K562 (cell line): ENCODE measurements at regions not wholly inside any gene's neighbourhood (a gene's known extent, or its start where the extent isn't known, plus 50 kb on each side); places are given as distances from the start of the nearest gene placed in this dataset.

Experiments
- ATAC-seq: fragments of 200-7000 bp; cut with Tn5 transposase; 3 replicates; pipeline ENCODE4 v1.9.1; 2020; ENCODE audit warnings: moderate library complexity
- BruUV-seq: library from RNA; stranded (reverse); fragments of 400-500 nt; replicated peaks from 2 replicates; lab custom pipeline; 2021; lab: Mats Ljungman, UMichigan
- CTCF ChIA-PET: fragments of 300-600 bp; formaldehyde crosslinking; extraction: SDS; loops from one replicate; lab custom pipeline; 2021; ENCODE audit warnings: low intra/inter-chr PET ratio; lab: Yijun Ruan, JAX
- POLR2A ChIA-PET: fragments of 300-600, 350-650 bp; sonication (Branson Sonifier 250); formaldehyde crosslinking; extraction: SDS; loops from one replicate; lab custom pipeline; 2021; ENCODE audit warnings: antibody characterized with exemption, inconsistent platforms; lab: Yijun Ruan, JAX
- DNase-seq, 4 experiments: peaks; one replicate each; pipeline versions ENCODE4 v3.0.0 to v3.0.0-alpha.2; 2011 to 2018; ENCODE audit warnings: low spot score in 3 of 4, mixed read lengths in 3 of 4; ENCODE audit errors: extremely low read depth in 1 of 4
- FAIRE-seq: peaks from 2 replicates; lab custom pipeline; 2011; peaks lifted over from hg19 to GRCh38; lab: Jason Lieb, UNC
- H2AFZ ChIP-seq: 2 replicates; pipeline ENCODE4 v1.6.0; 2011; ENCODE audit warnings: low read depth, low read length, control low read depth, inconsistent platforms
- H3K27ac ChIP-seq: fragments of 200-600 bp; 3 replicates; pipeline ENCODE4 v1.8.0; 2011; ENCODE audit warnings: low read depth, mild to moderate bottlenecking, control low read depth, inconsistent platforms, low read length, moderate library complexity, mixed read lengths; ENCODE audit errors: extremely low read depth
- H3K27me3 ChIP-seq, 2 experiments: fragments of 300-600 bp in 1 of 2; 2 replicates in 1 of 2; 3 replicates in 1 of 2; pipeline versions ENCODE4 v1.6.0 to v1.8.0; 2011; ENCODE audit warnings: inconsistent platforms in 2 of 2, low read length in 2 of 2, mild to moderate bottlenecking in 1 of 2, mixed read lengths in 1 of 2, moderate library complexity in 1 of 2; ENCODE audit not compliant: control insufficient read depth in 2 of 2, insufficient read depth in 2 of 2
- H3K36me3 ChIP-seq: fragments of 300-600 bp; 3 replicates; pipeline ENCODE4 v1.8.0; 2011; ENCODE audit warnings: mild to moderate bottlenecking, low read length, inconsistent platforms; ENCODE audit not compliant: control insufficient read depth, insufficient read depth
- H3K4me1 ChIP-seq, 2 experiments: fragments of 200-600 bp in 1 of 2; replicated peaks in 1 of 2; 2 replicates in 1 of 2; 3 replicates in 1 of 2; pipeline versions ENCODE4 v1.5.1 to v1.8.0; 2011; ENCODE audit warnings: inconsistent platforms in 2 of 2, low read length in 2 of 2, mild to moderate bottlenecking in 1 of 2, mixed read lengths in 1 of 2, moderate library complexity in 1 of 2; ENCODE audit not compliant: control insufficient read depth in 2 of 2, insufficient read depth in 2 of 2
- H3K4me2 ChIP-seq: 2 replicates; pipeline ENCODE4 v1.6.1; 2011; ENCODE audit warnings: low read length, control low read depth, inconsistent platforms, mixed read lengths; ENCODE audit not compliant: insufficient read depth
- H3K4me3 ChIP-seq: fragments of 200-600 bp; sonication (generic), shearing (Covaris generic); 2 replicates; pipeline ENCODE4 v1.5.1; 2016; ENCODE audit warnings: control low read depth, inconsistent platforms
- H3K79me2 ChIP-seq: fragments of 200-600 bp; 3 replicates; pipeline ENCODE4 v1.8.0; 2011; ENCODE audit warnings: low read length, inconsistent platforms; ENCODE audit not compliant: control insufficient read depth, insufficient read depth
- H3K9ac ChIP-seq, 2 experiments: 2 replicates each; pipeline versions ENCODE4 v1.6.0 to v1.6.1; 2011; ENCODE audit warnings: low read depth in 2 of 2, low read length in 2 of 2, control low read depth in 1 of 2, inconsistent platforms in 1 of 2, mild to moderate bottlenecking in 1 of 2, mixed read lengths in 1 of 2; ENCODE audit not compliant: insufficient read depth in 1 of 2
- H3K9me1 ChIP-seq: one replicate; pipeline ENCODE4 v1.6.0; 2011; ENCODE audit warnings: inconsistent platforms, mild to moderate bottlenecking, low read length, moderate library complexity; ENCODE audit not compliant: control insufficient read depth, insufficient read depth
- H3K9me3 ChIP-seq: replicated peaks from 2 replicates; pipeline ENCODE4 v1.5.1; 2011; ENCODE audit warnings: low read depth, low read length, inconsistent platforms; ENCODE audit not compliant: control insufficient read depth, insufficient read depth
- H4K20me1 ChIP-seq: replicated peaks from 2 replicates; pipeline ENCODE4 v1.6.1; 2011; ENCODE audit warnings: low read length, inconsistent platforms, mixed read lengths; ENCODE audit not compliant: control insufficient read depth, insufficient read depth
- CEBPB ChIP-seq: fragments of 450-650 bp; IDR thresholded peaks from 2 replicates; pipeline ENCODE4 v1.6.1; 2016; ENCODE audit warnings: missing genetic modification characterization, missing compliant biosample characterization
- KDM1A ChIP-seq, 2 experiments: fragments of 450-650 bp; IDR thresholded peaks; 2 replicates each; pipeline ENCODE4 v1.6.1; 2016; ENCODE audit warnings: mild to moderate bottlenecking in 2 of 2
- POLR2A ChIP-seq: fragments of 450-650 bp; conservative IDR thresholded peaks from 2 replicates; pipeline ENCODE4 v1.6.1; 2016
- PTBP1 ChIP-seq: fragments of 200-400 bp; formaldehyde crosslinking; IDR thresholded peaks from 2 replicates; pipeline ENCODE4 v1.6.1; 2017; ENCODE audit warnings: low read depth, low read length
- RCOR1 ChIP-seq, 2 experiments: IDR thresholded peaks; 2 replicates each; pipeline ENCODE4 v1.6.1; 2012; ENCODE audit warnings: low read depth in 2 of 2, low read length in 2 of 2, borderline replicate concordance in 1 of 2, improper control_type of control experiment in 1 of 2
- SRSF1 ChIP-seq: fragments of 200-400 bp; formaldehyde crosslinking; IDR thresholded peaks from 2 replicates; pipeline ENCODE4 v1.6.1; 2017; ENCODE audit warnings: mild to moderate bottlenecking, low read depth, low read length, moderate library complexity
- U2AF2 ChIP-seq: fragments of 200-400 bp; formaldehyde crosslinking; optimal IDR thresholded peaks from 2 replicates; pipeline ENCODE3; 2017; ENCODE audit warnings: low read depth, mild to moderate bottlenecking, low read length
- ZNF436 ChIP-seq: fragments of 250-450, 450-650 bp; sonication (Bioruptor Pico); formaldehyde crosslinking; IDR thresholded peaks from 2 replicates; pipeline ENCODE4 v1.7.0; 2020; ENCODE audit warnings: mild to moderate bottlenecking
- WGBS: fragments of 100-300 bp; shearing (Covaris generic); methylation state at CpG from one replicate; pipeline ENCODE4 v1.1.6; 2016; ENCODE audit warnings: low coverage, mixed read lengths; ENCODE audit not compliant: insufficient coverage; ENCODE audit errors: missing lambda C conversion rate; 5-methylcytosine and 5-hydroxymethylcytosine counted together
- in situ Hi-C: fragments of 300-500 bp; cut with MboI; formaldehyde crosslinking; loops from 4 replicates; pipeline ENCODE4 v1.15.0; 2018; ENCODE audit warnings: inconsistent platforms, mixed read lengths
- intact Hi-C: fragments of 100-400 bp; cut with micrococcal nuclease; formaldehyde crosslinking; loops from 2 replicates; pipeline ENCODE4 v1.14.2; 2022
- TF ChIP-seq, protein P1 (sequence below): IDR thresholded peaks from 2 replicates; pipeline ENCODE4 v1.6.1; 2012; ENCODE audit warnings: low read depth, low read length, improper control_type of control experiment, borderline replicate concordance
- TF ChIP-seq, protein P2 (sequence below), 3 experiments: IDR thresholded peaks in 2 of 3; conservative IDR thresholded peaks in 1 of 3; 2 replicates each; pipeline ENCODE4 v1.5.1; 2011 to 2012; ENCODE audit warnings: low read length in 3 of 3, mild to moderate bottlenecking in 3 of 3, control low read depth in 2 of 3, improper control_type of control experiment in 1 of 3, inconsistent platforms in 1 of 3, low read depth in 1 of 3, mixed read lengths in 1 of 3, moderate library complexity in 1 of 3; ENCODE audit not compliant: insufficient read depth in 2 of 3
- TF ChIP-seq, protein P3 (sequence below): fragments of 450-650 bp; formaldehyde crosslinking; IDR thresholded peaks from 2 replicates; pipeline ENCODE4 v1.4.0; 2020; ENCODE audit warnings: mild to moderate bottlenecking, mixed read lengths

DNA sequence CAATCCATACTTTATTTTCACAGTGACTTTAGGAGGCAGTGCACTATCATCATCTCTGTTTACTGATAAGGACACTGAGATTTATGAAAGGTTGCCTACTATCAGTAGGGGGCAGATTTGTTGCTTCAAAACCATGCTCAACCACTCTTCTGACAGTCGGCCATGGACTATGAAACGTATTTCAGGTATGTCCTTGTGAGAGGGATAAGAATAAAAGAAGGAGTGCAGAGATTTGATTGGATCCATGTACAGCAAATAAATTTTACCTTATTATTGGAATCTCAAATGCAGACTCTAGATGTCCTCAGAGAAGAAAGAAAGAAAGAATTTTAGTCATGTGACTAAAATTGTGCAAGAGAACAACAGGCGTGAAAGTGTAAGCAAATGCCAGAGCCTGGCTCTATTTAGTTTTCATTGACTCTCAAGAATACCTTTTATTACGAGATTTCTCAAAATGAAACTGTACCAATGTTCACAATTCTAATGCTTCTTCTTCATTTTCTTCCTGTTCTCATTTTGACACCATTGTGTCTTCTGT, 296.6 kb upstream of the RASA1 start:
- Histone ChIP-seq H3K4me1 (no peaks in the 10 kb centered on the region), H3K79me2 (no peaks in the 10 kb centered on the region), H3K4me3 (no peak overlapping the region), H3K36me3 (no peaks in the 10 kb centered on the region), H3K9me1 (no peaks in the 10 kb centered on the region), H3K9me3 (no peaks in the 10 kb centered on the region), H4K20me1 (no peaks in the 10 kb centered on the region), H3K9ac (no peak overlapping the region), H3K27me3 (no peaks in the 10 kb centered on the region), H2AFZ (no peak overlapping the region), H3K4me2 (no peak overlapping the region), H3K27ac (no peak overlapping the region)
- no TSS peak for BruUV-seq
- ChIA-PET CTCF (no interaction called here), POLR2A (no interaction called here)
- no peak for FAIRE-seq
- 0% methylated on average over 4 of the region's 4 CpGs for WGBS
- intact Hi-C loops (no loop called here), in situ Hi-C loops (no loop called here)
- no peak for ATAC-seq
- TF ChIP-seq PTBP1 (no peak), POLR2A (no peak), ZNF436 (CRISPR knock-in tag) (no peak), KDM1A (IDR thresholded peaks at IDR 0.05) (peak; percentile 69 to 71), SRSF1 (no peak), U2AF2 (no peak), CEBPB (tag) (peak; percentile 58), RCOR1 (IDR thresholded peaks at IDR 0.05; ENCODE audit: borderline replicate concordance in 1 of 2, low read depth in 2 of 2, low read length in 2 of 2) (peak in 1 of 2 experiments; percentile 71; a peak in 1 of 4 replicates)
- TF ChIP-seq, protein P1, sequence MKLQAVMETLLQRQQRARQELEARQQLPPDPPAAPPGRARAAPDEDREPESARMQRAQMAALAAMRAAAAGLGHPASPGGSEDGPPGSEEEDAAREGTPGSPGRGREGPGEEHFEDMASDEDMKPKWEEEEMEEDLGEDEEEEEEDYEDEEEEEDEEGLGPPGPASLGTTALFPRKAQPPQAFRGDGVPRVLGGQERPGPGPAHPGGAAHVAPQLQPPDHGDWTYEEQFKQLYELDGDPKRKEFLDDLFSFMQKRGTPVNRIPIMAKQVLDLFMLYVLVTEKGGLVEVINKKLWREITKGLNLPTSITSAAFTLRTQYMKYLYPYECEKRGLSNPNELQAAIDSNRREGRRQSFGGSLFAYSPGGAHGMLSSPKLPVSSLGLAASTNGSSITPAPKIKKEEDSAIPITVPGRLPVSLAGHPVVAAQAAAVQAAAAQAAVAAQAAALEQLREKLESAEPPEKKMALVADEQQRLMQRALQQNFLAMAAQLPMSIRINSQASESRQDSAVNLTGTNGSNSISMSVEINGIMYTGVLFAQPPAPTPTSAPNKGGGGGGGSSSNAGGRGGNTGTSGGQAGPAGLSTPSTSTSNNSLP = no peak
- TF ChIP-seq, protein P2, sequence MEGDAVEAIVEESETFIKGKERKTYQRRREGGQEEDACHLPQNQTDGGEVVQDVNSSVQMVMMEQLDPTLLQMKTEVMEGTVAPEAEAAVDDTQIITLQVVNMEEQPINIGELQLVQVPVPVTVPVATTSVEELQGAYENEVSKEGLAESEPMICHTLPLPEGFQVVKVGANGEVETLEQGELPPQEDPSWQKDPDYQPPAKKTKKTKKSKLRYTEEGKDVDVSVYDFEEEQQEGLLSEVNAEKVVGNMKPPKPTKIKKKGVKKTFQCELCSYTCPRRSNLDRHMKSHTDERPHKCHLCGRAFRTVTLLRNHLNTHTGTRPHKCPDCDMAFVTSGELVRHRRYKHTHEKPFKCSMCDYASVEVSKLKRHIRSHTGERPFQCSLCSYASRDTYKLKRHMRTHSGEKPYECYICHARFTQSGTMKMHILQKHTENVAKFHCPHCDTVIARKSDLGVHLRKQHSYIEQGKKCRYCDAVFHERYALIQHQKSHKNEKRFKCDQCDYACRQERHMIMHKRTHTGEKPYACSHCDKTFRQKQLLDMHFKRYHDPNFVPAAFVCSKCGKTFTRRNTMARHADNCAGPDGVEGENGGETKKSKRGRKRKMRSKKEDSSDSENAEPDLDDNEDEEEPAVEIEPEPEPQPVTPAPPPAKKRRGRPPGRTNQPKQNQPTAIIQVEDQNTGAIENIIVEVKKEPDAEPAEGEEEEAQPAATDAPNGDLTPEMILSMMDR (IDR thresholded peaks at IDR 0.05 in 2 of 3, conservative IDR thresholded peaks at IDR 0.05 in 1 of 3; ENCODE audit: insufficient read depth in 2 of 3, low read depth in 1 of 3, low read length in 3 of 3) = 0 out of 6 replicates have a peak, but pooled peaks of 1 of the 3 experiments have one; percentile 3
- TF ChIP-seq, protein P3, sequence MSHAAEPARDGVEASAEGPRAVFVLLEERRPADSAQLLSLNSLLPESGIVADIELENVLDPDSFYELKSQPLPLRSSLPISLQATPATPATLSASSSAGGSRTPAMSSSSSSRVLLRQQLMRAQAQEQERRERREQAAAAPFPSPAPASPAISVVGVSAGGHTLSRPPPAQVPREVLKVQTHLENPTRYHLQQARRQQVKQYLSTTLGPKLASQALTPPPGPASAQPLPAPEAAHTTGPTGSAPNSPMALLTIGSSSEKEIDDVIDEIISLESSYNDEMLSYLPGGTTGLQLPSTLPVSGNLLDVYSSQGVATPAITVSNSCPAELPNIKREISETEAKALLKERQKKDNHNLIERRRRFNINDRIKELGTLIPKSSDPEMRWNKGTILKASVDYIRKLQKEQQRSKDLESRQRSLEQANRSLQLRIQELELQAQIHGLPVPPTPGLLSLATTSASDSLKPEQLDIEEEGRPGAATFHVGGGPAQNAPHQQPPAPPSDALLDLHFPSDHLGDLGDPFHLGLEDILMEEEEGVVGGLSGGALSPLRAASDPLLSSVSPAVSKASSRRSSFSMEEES = peak; percentile 69
- DNase-seq = no peak
